Heart left ventricle (tissue), 13 donors: ENCODE measurements at regions not wholly inside any gene's neighbourhood (a gene's known extent, or its start where the extent isn't known, plus 50 kb on each side); places are given as distances from the start of the nearest gene placed in this dataset.

Experiments
- POLR2A ChIP-seq, 2 donors: fragments of 450-650 bp; IDR thresholded peaks; one replicate each; pipeline ENCODE4 v1.6.1; 2017; ENCODE audit warnings: antibody characterized with exemption in 2 of 2, mild to moderate bottlenecking in 2 of 2, moderate library complexity in 2 of 2
- TF ChIP-seq, protein P1 (sequence below), 12 donors: fragments of 200-600 bp; sonication (generic) in 4 of 12; IDR thresholded peaks; one replicate each; pipeline versions ENCODE4 v1.5.0 to v1.8.0; 2018 to 2022; ENCODE audit warnings: antibody characterized with exemption in 12 of 12, mild to moderate bottlenecking in 5 of 12
- donor health status: ischemic (EF 13 %, LVEDD 7.1; RV severe dilation, severe dysfunction).
- donor health status: DM: no; HTN: yes; CAD: no.
- donor health status: DM: no; HTN: no; CAD: no.
- donor health status: ischemic (EF 25% LVEDD 6.9; RV normal size, moderate dysfunction).
- donor health status: ischemic (EF 25% LVEDD 5.7; RV mildly dilated, moderate dysfunction).
- donor health status: ischemic (EF 35%, LVEDD 5.7; RV mildly dilated, moderate dysfunction).
- donor health status: nonischemic (EF 11% LVEDD 7.7; RV severe dilation, severe dysfunction).
- donor health status: DM: yes; HTN: yes; CAD: no.
- donor health status: PGD.
- donor health status: ischemic (EF 29% LVEDD 5.4; RV normal size, mild dysfunction).
- donor health status: nonischemic (EF 23%, LVEDD 6.1; RV moderate dilation, normal function).

DNA sequence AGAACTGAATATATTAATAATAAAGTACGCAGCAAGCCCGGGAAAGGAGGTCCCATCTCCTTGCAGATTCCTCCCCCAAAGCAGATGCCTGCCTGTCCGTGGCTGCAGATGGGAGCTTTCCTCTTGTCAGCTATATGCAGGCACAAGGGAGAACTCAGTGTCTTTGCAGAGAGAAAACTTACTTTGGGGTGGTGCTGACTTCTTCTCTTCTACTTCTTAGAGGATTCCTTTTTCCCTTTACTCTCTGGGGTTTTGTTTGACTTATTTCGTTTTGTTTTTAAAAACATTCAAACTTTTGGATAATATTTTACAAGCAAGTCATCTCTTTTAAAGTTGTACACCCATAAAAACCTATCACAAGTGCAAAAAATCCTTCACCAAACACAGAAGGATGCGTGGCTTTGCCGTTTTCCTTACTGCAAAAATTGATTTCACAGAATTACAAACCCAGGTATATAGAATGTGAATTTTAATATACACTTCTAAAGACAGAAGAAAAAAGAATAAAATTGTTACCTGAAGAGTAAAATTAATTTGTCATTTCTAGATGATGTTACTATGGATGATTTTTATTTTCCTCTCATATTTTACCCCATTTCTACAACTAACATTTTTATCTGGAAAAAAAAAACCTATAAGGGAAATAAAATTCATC lies 65.3 kb upstream of the IGF1R start:
- TF ChIP-seq, protein P1, sequence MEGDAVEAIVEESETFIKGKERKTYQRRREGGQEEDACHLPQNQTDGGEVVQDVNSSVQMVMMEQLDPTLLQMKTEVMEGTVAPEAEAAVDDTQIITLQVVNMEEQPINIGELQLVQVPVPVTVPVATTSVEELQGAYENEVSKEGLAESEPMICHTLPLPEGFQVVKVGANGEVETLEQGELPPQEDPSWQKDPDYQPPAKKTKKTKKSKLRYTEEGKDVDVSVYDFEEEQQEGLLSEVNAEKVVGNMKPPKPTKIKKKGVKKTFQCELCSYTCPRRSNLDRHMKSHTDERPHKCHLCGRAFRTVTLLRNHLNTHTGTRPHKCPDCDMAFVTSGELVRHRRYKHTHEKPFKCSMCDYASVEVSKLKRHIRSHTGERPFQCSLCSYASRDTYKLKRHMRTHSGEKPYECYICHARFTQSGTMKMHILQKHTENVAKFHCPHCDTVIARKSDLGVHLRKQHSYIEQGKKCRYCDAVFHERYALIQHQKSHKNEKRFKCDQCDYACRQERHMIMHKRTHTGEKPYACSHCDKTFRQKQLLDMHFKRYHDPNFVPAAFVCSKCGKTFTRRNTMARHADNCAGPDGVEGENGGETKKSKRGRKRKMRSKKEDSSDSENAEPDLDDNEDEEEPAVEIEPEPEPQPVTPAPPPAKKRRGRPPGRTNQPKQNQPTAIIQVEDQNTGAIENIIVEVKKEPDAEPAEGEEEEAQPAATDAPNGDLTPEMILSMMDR (IDR thresholded peaks at IDR 0.05) = no peak
- no peak for TF ChIP-seq POLR2A (IDR thresholded peaks at IDR 0.05)
